Fibroblast of mammary gland (primary cell): ENCODE measurements at regions not wholly inside any gene's neighbourhood (a gene's known extent, or its start where the extent isn't known, plus 50 kb on each side); places are given as distances from the start of the nearest gene placed in this dataset.
"Not testable (repeated sequence)": the region's sequence is repeated elsewhere in the genome, so short reads cannot be mapped to it uniquely, and the experiment has no call there.

Experiments
- DNase-seq: peaks from one replicate; pipeline ENCODE4 v3.0.0-alpha.2; 2010; ENCODE audit warnings: low read depth
- H3K4me3 ChIP-seq: 2 replicates; pipeline ENCODE4 v1.5.1; 2011; ENCODE audit warnings: low read depth, mild to moderate bottlenecking, low read length, moderate library complexity; ENCODE audit not compliant: control insufficient read depth
- CTCF ChIP-seq: conservative IDR thresholded peaks from 2 replicates; pipeline ENCODE4 v1.5.1; 2011; ENCODE audit warnings: low read depth, low read length, inconsistent platforms; ENCODE audit not compliant: control insufficient read depth, insufficient read depth

- TF ChIP-seq CTCF = no peak
- no peak for DNase-seq
- H3K4me3 ChIP-seq = no peak overlapping the region
Observed at GRCh38 chr4:60663769-60664168, 536.4 kb upstream of the ADGRL3 start.

GRCh38 chr4:60682901-60683300 lies 517.2 kb upstream of the ADGRL3 start:
- H3K4me3 ChIP-seq = no peak overlapping the region
- TF ChIP-seq CTCF = no peak
- peak; percentile 41 for DNase-seq

GRCh38 chr4:60683357-60683756 lies 516.8 kb upstream of the ADGRL3 start:
- DNase-seq = peak; percentile 77
- TF ChIP-seq CTCF = no peak
- no peak overlapping the region for H3K4me3 ChIP-seq

- no peak overlapping the region for H3K4me3 ChIP-seq
- peak; percentile 70 for DNase-seq
- no peak for TF ChIP-seq CTCF
Observed at GRCh38 chr4:60683973-60684372, 516.2 kb upstream of the ADGRL3 start.

GRCh38 chr4:60696062-60696461 lies 504.1 kb upstream of the ADGRL3 start:
- not testable (repeated sequence) for H3K4me3 ChIP-seq, DNase-seq

GRCh38 chr4:60709061-60709460 lies 491.1 kb upstream of the ADGRL3 start:
- no peak overlapping the region for H3K4me3 ChIP-seq
- no peak for TF ChIP-seq CTCF
- no peak for DNase-seq

- H3K4me3 ChIP-seq = no peak overlapping the region
- TF ChIP-seq CTCF = no peak
- no peak for DNase-seq
Observed at GRCh38 chr4:60718874-60719273, 481.3 kb upstream of the ADGRL3 start.
